Loucy (cell line): ENCODE measurements at regions not wholly inside any gene's neighbourhood (a gene's known extent, or its start where the extent isn't known, plus 50 kb on each side); places are given as distances from the start of the nearest gene placed in this dataset.

Source experiments
- H2AFZ ChIP-seq: fragments of 200-600 bp; sonication (generic); 2 replicates; pipeline ENCODE4 v1.6.0; 2016; ENCODE audit warnings: antibody characterized with exemption, mild to moderate bottlenecking, low read length, moderate library complexity
- H3F3A ChIP-seq: fragments of 200-600 bp; 2 replicates; pipeline ENCODE4 v1.6.0; 2016; ENCODE audit warnings: antibody characterized with exemption, low read depth, mild to moderate bottlenecking
- H3K27me3 ChIP-seq: fragments of 200-600 bp; sonication (generic); 2 replicates; pipeline ENCODE4 v1.6.1; 2014; ENCODE audit warnings: low read length, mild to moderate bottlenecking; ENCODE audit not compliant: insufficient read depth, poor library complexity, severe bottlenecking
- H3K36me3 ChIP-seq: fragments of 200-600 bp; sonication (generic); 2 replicates; pipeline ENCODE4 v1.6.1; 2016; ENCODE audit warnings: low read length; ENCODE audit not compliant: insufficient read depth
- H3K4me1 ChIP-seq: fragments of 200-600 bp; sonication (generic); 2 replicates; pipeline ENCODE4 v1.5.1; 2014; ENCODE audit warnings: low read length, mild to moderate bottlenecking; ENCODE audit not compliant: insufficient read depth, poor library complexity, severe bottlenecking
- H3K4me2 ChIP-seq: fragments of 200-600 bp; sonication (generic); 2 replicates; pipeline ENCODE4 v1.6.0; 2014; ENCODE audit warnings: antibody characterized with exemption, low read length, low read depth, mild to moderate bottlenecking; ENCODE audit not compliant: poor library complexity, severe bottlenecking
- H3K4me3 ChIP-seq: fragments of 200-600 bp; sonication (generic); 2 replicates; pipeline ENCODE4 v1.5.1; 2014; ENCODE audit warnings: low read length, mild to moderate bottlenecking, mixed read lengths; ENCODE audit not compliant: poor library complexity, severe bottlenecking
- H3K79me2 ChIP-seq: fragments of 200-600 bp; sonication (generic); 2 replicates; pipeline ENCODE4 v1.6.1; 2014; ENCODE audit warnings: low read length; ENCODE audit not compliant: insufficient read depth
- H3K9ac ChIP-seq: fragments of 200-600 bp; sonication (generic); 2 replicates; pipeline ENCODE4 v1.6.0; 2014; ENCODE audit warnings: mild to moderate bottlenecking, low read depth, low read length, moderate library complexity; ENCODE audit not compliant: poor library complexity, severe bottlenecking
- H3K9me2 ChIP-seq: fragments of 200-600 bp; sonication (generic); replicated peaks from 2 replicates; pipeline ENCODE4 v1.6.1; 2016; ENCODE audit warnings: low read depth, low read length, mixed read lengths
- H3K9me3 ChIP-seq: fragments of 200-600 bp; sonication (generic); 2 replicates; pipeline ENCODE4 v1.6.1; 2014; ENCODE audit warnings: mild to moderate bottlenecking, antibody characterized with exemption, low read length, low read depth; ENCODE audit not compliant: insufficient read depth
- H4K20me1 ChIP-seq: fragments of 200-600 bp; sonication (generic); 2 replicates; pipeline ENCODE4 v1.6.0; 2014; ENCODE audit warnings: antibody characterized with exemption, low read length, mild to moderate bottlenecking; ENCODE audit not compliant: insufficient read depth, poor library complexity, severe bottlenecking
- EZH2phosphoT487 ChIP-seq: fragments of 200-600 bp; IDR thresholded peaks from 2 replicates; pipeline ENCODE4 v1.6.1; 2018; ENCODE audit warnings: antibody characterized with exemption, mild to moderate bottlenecking, moderate library complexity, borderline replicate concordance
- TF ChIP-seq, protein P1 (sequence below): fragments of 200-600 bp; sonication (generic); conservative IDR thresholded peaks from 2 replicates; pipeline ENCODE4 v1.5.1; 2014; ENCODE audit warnings: mild to moderate bottlenecking, antibody characterized with exemption, low read length

DNA sequence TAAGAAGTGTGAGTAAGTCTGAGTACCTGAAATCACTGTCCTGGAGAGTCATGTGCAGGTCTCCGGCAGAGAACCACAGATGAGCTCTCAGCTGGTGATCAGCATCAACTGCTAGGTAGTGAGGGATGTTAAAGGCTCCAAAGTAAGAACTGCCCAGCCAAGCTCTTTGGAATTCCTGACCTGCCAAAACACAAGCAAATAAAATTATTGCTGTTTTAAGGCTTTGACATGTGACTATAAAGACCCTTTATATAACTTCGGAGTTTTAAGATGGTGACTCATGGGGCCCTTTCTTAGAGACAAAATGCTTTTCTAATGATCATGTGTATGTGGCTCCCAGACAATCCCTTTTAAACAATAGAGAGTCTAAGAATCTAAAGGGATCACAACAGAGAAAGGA lies 855.7 kb downstream of the TRIB2 start:
- H4K20me1 ChIP-seq: no peaks in the 10 kb centered on the region
- H3K27me3 ChIP-seq: no peaks in the 10 kb centered on the region
- no peak overlapping the region for H2AFZ ChIP-seq
- H3K9ac ChIP-seq: no peak overlapping the region
- H3K4me2 ChIP-seq: no peak overlapping the region
- no peaks in the 10 kb centered on the region for H3K36me3 ChIP-seq
- H3F3A ChIP-seq: no peaks in the 10 kb centered on the region
- no peak overlapping the region for H3K4me3 ChIP-seq
- H3K9me2 ChIP-seq: no peaks in the 10 kb centered on the region
- no peaks in the 10 kb centered on the region for H3K79me2 ChIP-seq
- peaks cover 17% of the 10 kb centered on the region for H3K4me1 ChIP-seq
- no peaks in the 10 kb centered on the region for H3K9me3 ChIP-seq
- TF ChIP-seq EZH2phosphoT487: no peak
- TF ChIP-seq, protein P1, sequence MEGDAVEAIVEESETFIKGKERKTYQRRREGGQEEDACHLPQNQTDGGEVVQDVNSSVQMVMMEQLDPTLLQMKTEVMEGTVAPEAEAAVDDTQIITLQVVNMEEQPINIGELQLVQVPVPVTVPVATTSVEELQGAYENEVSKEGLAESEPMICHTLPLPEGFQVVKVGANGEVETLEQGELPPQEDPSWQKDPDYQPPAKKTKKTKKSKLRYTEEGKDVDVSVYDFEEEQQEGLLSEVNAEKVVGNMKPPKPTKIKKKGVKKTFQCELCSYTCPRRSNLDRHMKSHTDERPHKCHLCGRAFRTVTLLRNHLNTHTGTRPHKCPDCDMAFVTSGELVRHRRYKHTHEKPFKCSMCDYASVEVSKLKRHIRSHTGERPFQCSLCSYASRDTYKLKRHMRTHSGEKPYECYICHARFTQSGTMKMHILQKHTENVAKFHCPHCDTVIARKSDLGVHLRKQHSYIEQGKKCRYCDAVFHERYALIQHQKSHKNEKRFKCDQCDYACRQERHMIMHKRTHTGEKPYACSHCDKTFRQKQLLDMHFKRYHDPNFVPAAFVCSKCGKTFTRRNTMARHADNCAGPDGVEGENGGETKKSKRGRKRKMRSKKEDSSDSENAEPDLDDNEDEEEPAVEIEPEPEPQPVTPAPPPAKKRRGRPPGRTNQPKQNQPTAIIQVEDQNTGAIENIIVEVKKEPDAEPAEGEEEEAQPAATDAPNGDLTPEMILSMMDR: no peak

- Histone ChIP-seq H3K4me2 (no peak overlapping the region), H4K20me1 (no peaks in the 10 kb centered on the region), H3K9ac (no peak overlapping the region), H3K9me2 (no peaks in the 10 kb centered on the region), H2AFZ (no peak overlapping the region), H3K4me1 (peaks cover 33% of the 10 kb centered on the region), H3K27me3 (no peaks in the 10 kb centered on the region), H3K36me3 (no peaks in the 10 kb centered on the region), H3K79me2 (no peaks in the 10 kb centered on the region), H3K4me3 (no peak overlapping the region), H3F3A (peaks cover 6% of the 10 kb centered on the region; the same call in 1 of the 2 replicates), H3K9me3 (no peaks in the 10 kb centered on the region)
- TF ChIP-seq, protein P1: no peak
- no peak for TF ChIP-seq EZH2phosphoT487
These were observed 858.1 kb downstream of the TRIB2 start for GRCh38 chr2:13574831-13575230.

- Histone ChIP-seq H4K20me1 (no peaks in the 10 kb centered on the region), H3K27me3 (no peaks in the 10 kb centered on the region), H3K9me2 (no peaks in the 10 kb centered on the region), H3K4me3 (no peak overlapping the region), H3K4me1 (peaks cover 33% of the 10 kb centered on the region), H2AFZ (no peak overlapping the region), H3K36me3 (no peaks in the 10 kb centered on the region), H3K79me2 (no peaks in the 10 kb centered on the region), H3K4me2 (no peak overlapping the region), H3K9me3 (no peaks in the 10 kb centered on the region), H3K9ac (no peak overlapping the region), H3F3A (peaks cover 6% of the 10 kb centered on the region; the same call in 1 of the 2 replicates)
- TF ChIP-seq EZH2phosphoT487: no peak
- TF ChIP-seq, protein P1: no peak
These were observed 859.8 kb downstream of the TRIB2 start for GRCh38 chr2:13576406-13577036.
